MCF 10A (cell line): ENCODE measurements at regions not wholly inside any gene's neighbourhood (a gene's known extent, or its start where the extent isn't known, plus 50 kb on each side); places are given as distances from the start of the nearest gene placed in this dataset.

Experiments used
- BruUV-seq: library from RNA; stranded (reverse); fragments of 400-500 nt; replicated peaks from 2 replicates; lab custom pipeline; 2021; lab: Mats Ljungman, UMichigan
- CTCF ChIA-PET: fragments of 300-600 bp; sonication (Branson Sonifier 250); formaldehyde crosslinking; extraction: SDS; loops from one replicate; lab custom pipeline; 2021; ENCODE audit warnings: antibody characterized with exemption, inconsistent platforms; lab: Yijun Ruan, JAX
- POLR2A ChIA-PET: fragments of 300-600, 350-650 bp; sonication (Branson Sonifier 250); formaldehyde crosslinking; extraction: SDS; loops from one replicate; lab custom pipeline; 2020; ENCODE audit warnings: antibody characterized with exemption, inconsistent platforms; lab: Yijun Ruan, JAX
- DNase-seq: peaks from one replicate; pipeline ENCODE4 v3.0.0-alpha.2; 2018; ENCODE audit not compliant: unreplicated experiment
- H3K27ac Mint-ChIP-seq: one replicate; pipeline ENCODE4 v1.8.0; 2022; ENCODE audit warnings: mild to moderate bottlenecking, low read depth, mixed read lengths; ENCODE audit not compliant: unreplicated experiment
- H3K27me3 Mint-ChIP-seq: one replicate; pipeline ENCODE4 v1.8.0; 2022; ENCODE audit warnings: mixed read lengths; ENCODE audit not compliant: insufficient read depth, unreplicated experiment
- H3K36me3 Mint-ChIP-seq: one replicate; pipeline ENCODE4 v1.8.0; 2022; ENCODE audit warnings: mild to moderate bottlenecking, moderate library complexity, mixed read lengths; ENCODE audit not compliant: insufficient read depth, unreplicated experiment
- H3K4me1 Mint-ChIP-seq: one replicate; pipeline ENCODE4 v1.8.0; 2022; ENCODE audit warnings: mixed read lengths; ENCODE audit not compliant: insufficient read depth, unreplicated experiment
- H3K4me3 Mint-ChIP-seq: one replicate; pipeline ENCODE4 v1.8.0; 2022; ENCODE audit warnings: mild to moderate bottlenecking, moderate library complexity, mixed read lengths; ENCODE audit not compliant: unreplicated experiment
- H3K9me3 Mint-ChIP-seq: one replicate; pipeline ENCODE4 v1.8.0; 2022; ENCODE audit warnings: mixed read lengths; ENCODE audit not compliant: unreplicated experiment
- CTCF ChIP-seq: fragments of 200-600 bp; IDR thresholded peaks from one replicate; pipeline ENCODE4 v1.8.0; 2022; ENCODE audit warnings: antibody characterized with exemption, mild to moderate bottlenecking; ENCODE audit not compliant: unreplicated experiment
- intact Hi-C: fragments of 100-400 bp; cut with micrococcal nuclease; formaldehyde crosslinking; loops from 2 replicates; pipeline ENCODE4 v1.14.1; 2022

DNA sequence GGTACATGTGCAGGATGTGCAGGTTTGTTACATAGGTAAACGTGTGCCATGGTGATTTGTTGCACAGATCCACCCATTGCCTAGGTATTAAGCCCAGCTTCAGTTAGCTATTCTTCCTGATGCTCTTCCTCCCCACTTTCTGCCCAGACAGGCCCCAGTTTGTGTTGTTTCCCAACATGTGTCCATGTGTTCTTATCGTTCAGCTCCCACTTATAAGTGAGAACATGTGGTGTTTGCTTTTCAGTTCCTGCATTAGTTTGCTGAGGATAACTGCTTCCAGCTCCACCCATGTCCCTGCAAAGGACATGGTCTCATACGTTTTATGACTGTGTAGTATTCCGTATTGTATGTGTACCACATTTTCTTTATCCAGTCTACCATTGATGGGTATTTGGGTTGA is 251.7 kb upstream of the NOVA1 start:
- Mint-ChIP-seq H3K4me3 (no peak overlapping the region), H3K27me3 (no peaks in the 10 kb centered on the region), H3K36me3 (no peaks in the 10 kb centered on the region), H3K27ac (no peak overlapping the region), H3K4me1 (no peaks in the 10 kb centered on the region), H3K9me3 (no peaks in the 10 kb centered on the region)
- POLR2A ChIA-PET: interaction anchor here (0.7 kb wide), 1 partner anchor 1564 kb away, joined by 4 read pairs; no protein-coding TSS in a partner anchor
- TF ChIP-seq CTCF: no peak
- intact Hi-C loops: no loop called here
- BruUV-seq: no TSS peak
- DNase-seq: no peak
- CTCF ChIA-PET: interaction anchor here (0.7 kb wide), 1 partner anchor 22 kb away, joined by 4 read pairs; no protein-coding TSS in a partner anchor

- no peak overlapping the region for H3K4me3 Mint-ChIP-seq
These were observed 254.0 kb upstream of the NOVA1 start for GRCh38 chr14:26851793-26852192.

DNA sequence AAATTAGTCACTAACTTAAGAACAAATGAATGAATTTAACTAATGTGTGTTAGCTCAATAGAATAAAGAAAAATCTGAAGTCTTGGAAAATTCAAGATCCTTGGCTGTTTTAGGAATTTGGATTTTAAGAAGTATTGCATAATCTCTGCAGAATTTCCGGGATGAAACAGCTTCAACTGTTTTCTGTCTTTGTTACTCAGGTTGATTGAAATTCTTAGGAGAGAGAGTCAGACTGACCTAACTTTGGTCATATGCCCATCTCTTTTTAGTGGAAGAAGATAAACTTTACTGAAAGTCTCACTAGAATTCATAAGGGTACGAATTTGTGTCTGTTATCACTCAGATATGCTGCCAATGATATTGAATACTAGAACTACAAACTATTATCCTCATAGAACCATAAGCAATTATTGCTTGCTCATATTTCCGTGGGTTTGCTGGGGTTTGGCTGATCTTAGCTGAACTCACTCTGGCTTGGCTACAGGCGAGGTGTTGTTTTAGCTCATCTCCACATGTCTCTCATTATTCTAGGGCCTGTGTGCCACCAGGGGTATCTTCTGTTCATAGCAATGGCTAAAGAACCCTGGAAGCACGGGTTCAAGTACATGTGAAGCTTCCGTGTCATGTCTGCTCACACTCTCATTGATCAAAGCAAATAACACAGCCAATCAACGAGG is 257.4 kb upstream of the NOVA1 start:
- no peaks in the 10 kb centered on the region for H3K4me1 Mint-ChIP-seq
- DNase-seq: no peak
- H3K27me3 Mint-ChIP-seq: no peaks in the 10 kb centered on the region
- H3K9me3 Mint-ChIP-seq: no peaks in the 10 kb centered on the region
- TF ChIP-seq CTCF: no peak
- ChIA-PET POLR2A (interaction anchor here (0.7 kb wide), 2 partner anchors 293 to 1726 kb away, joined by 3 read pairs; no protein-coding TSS in a partner anchor), CTCF (interaction anchor here (0.6 to 0.7 kb wide), 2 partner anchors 13 to 239 kb away, joined by 3 read pairs; no protein-coding TSS in a partner anchor)
- no TSS peak for BruUV-seq
- no peaks in the 10 kb centered on the region for H3K36me3 Mint-ChIP-seq
- H3K27ac Mint-ChIP-seq: no peak overlapping the region
- intact Hi-C loops: no loop called here
- no peak overlapping the region for H3K4me3 Mint-ChIP-seq

More at GRCh38 chr14:26851793-26852192, 254.0 kb upstream of the NOVA1 start:
- POLR2A ChIA-PET: no interaction called here
- H3K4me1 Mint-ChIP-seq: no peaks in the 10 kb centered on the region
- TF ChIP-seq CTCF: no peak
- CTCF ChIA-PET: no interaction called here
- H3K9me3 Mint-ChIP-seq: no peaks in the 10 kb centered on the region
- no peaks in the 10 kb centered on the region for H3K36me3 Mint-ChIP-seq
- no peak overlapping the region for H3K27ac Mint-ChIP-seq
- no peaks in the 10 kb centered on the region for H3K27me3 Mint-ChIP-seq
- no TSS peak for BruUV-seq
- intact Hi-C loops: no loop called here
- DNase-seq: no peak

DNA sequence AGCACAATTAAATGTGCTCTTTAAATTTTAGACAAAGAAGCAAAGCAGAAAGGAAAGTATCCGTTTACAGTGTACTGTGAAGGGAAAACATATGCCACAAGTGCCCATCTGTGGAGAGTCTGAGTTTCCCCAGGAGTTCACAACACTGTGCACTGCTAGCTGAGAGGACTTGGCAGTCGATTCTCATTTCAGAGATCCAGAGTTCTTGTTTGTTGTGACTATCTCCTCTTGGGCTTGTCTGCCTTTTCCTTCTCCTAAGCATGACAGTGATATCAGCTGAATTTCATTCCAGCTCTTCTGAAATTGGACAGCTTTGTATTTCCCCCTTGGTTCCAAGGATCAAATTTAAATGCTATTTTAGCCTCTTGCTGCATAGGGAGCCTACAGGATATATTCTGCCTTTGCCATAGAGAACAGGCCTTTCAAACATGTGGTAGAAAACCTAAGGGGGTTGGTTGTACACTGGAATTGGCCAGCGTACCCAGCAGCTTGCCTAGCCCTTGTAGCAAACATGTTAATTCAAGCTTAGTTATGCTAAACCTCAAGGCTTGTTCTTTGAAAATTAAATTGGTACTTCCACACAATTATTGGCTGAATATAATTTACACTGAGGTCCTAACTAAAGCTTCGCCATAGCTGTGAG is 259.2 kb upstream of the NOVA1 start:
- no TSS peak for BruUV-seq
- Mint-ChIP-seq H3K9me3 (no peaks in the 10 kb centered on the region), H3K4me3 (no peak overlapping the region), H3K27me3 (peaks cover 14% of the 10 kb centered on the region), H3K4me1 (no peaks in the 10 kb centered on the region), H3K27ac (no peak overlapping the region), H3K36me3 (no peaks in the 10 kb centered on the region)
- DNase-seq: no peak
- ChIA-PET POLR2A (interaction anchor here (1.1 kb wide), 1 partner anchor 10 kb away, joined by 5 read pairs; no protein-coding TSS in a partner anchor), CTCF (interaction anchor here (0.6 to 1.1 kb wide), 3 partner anchors 29 to 464 kb away, joined by 3 to 4 read pairs (median 3); no protein-coding TSS in a partner anchor)
- intact Hi-C loops: no loop called here
- no peak for TF ChIP-seq CTCF
